Activated T-cell treated with anti-CD3 and anti-CD28 coated beads, Interleukin-2, amount 50 U/mL, for 1 hour (primary cell): ENCODE measurements at regions not wholly inside any gene's neighbourhood (a gene's known extent, or its start where the extent isn't known, plus 50 kb on each side); places are given as distances from the start of the nearest gene placed in this dataset.

Experiments used
- DNase-seq: peaks from one replicate; pipeline ENCODE4 v3.0.0-alpha.2; 2020

- no peak for DNase-seq
These were observed 604.0 kb downstream of the HS3ST4 start for GRCh38 chr16:26295625-26296304.

GRCh38 chr16:26301516-26301915 lies 609.8 kb downstream of the HS3ST4 start:
- DNase-seq = no peak

GRCh38 chr16:26316683-26317464 lies 625.1 kb downstream of the HS3ST4 start:
- no peak for DNase-seq

GRCh38 chr16:26317885-26318284 lies 626.1 kb downstream of the HS3ST4 start:
- no peak for DNase-seq

- no peak for DNase-seq
These were observed 638.9 kb downstream of the HS3ST4 start for GRCh38 chr16:26330654-26331053.

- no peak for DNase-seq
These were observed 642.7 kb downstream of the HS3ST4 start for GRCh38 chr16:26334218-26335111.

GRCh38 chr16:26335236-26335853 lies 643.6 kb downstream of the HS3ST4 start:
- DNase-seq = no peak

GRCh38 chr16:26342621-26343020 lies 650.9 kb downstream of the HS3ST4 start:
- DNase-seq = no peak

GRCh38 chr16:26344240-26344776 lies 652.5 kb downstream of the HS3ST4 start:
- DNase-seq = no peak

GRCh38 chr16:26344976-26345375 lies 653.2 kb downstream of the HS3ST4 start:
- DNase-seq = no peak

GRCh38 chr16:26345966-26346365 lies 654.2 kb downstream of the HS3ST4 start:
- DNase-seq = no peak

- no peak for DNase-seq
These were observed 656.3 kb downstream of the HS3ST4 start for GRCh38 chr16:26348095-26348494.

- no peak for DNase-seq
These were observed 669.1 kb downstream of the HS3ST4 start for GRCh38 chr16:26360867-26361266.

- DNase-seq = no peak
These were observed 671.8 kb downstream of the HS3ST4 start for GRCh38 chr16:26363581-26363980.

GRCh38 chr16:26365161-26365940 lies 673.6 kb downstream of the HS3ST4 start:
- no peak for DNase-seq

- no peak for DNase-seq
These were observed 679.6 kb downstream of the HS3ST4 start for GRCh38 chr16:26371349-26371869.

GRCh38 chr16:26374279-26374925 lies 682.6 kb downstream of the HS3ST4 start:
- no peak for DNase-seq

- DNase-seq = no peak
These were observed 684.1 kb upstream of the C16orf82 start for GRCh38 chr16:26382586-26382985.

- DNase-seq = no peak
These were observed 680.6 kb upstream of the C16orf82 start for GRCh38 chr16:26386096-26386495.

- DNase-seq = no peak
These were observed 674.9 kb upstream of the C16orf82 start for GRCh38 chr16:26391833-26392232.

- DNase-seq = no peak
These were observed 672.3 kb upstream of the C16orf82 start for GRCh38 chr16:26394409-26394808.
